ENCODE measurements at regions not wholly inside any gene's neighbourhood (a gene's known extent, or its start where the extent isn't known, plus 50 kb on each side); places are given as distances from the start of the nearest gene placed in this dataset.

GRCh38 chr9:8262625-8263622, 463.3 kb upstream of the DMAC1 start:
- no peak for DNase-seq

- DNase-seq = no peak
Observed at GRCh38 chr9:8261737-8262136, 462.2 kb upstream of the DMAC1 start.

- DNase-seq = no peak
Observed at GRCh38 chr9:8259028-8259427, 459.4 kb upstream of the DMAC1 start.

GRCh38 chr9:8256880-8257279, 457.3 kb upstream of the DMAC1 start:
- no peak for DNase-seq

- DNase-seq = no peak
Observed at GRCh38 chr9:8255850-8256249, 456.3 kb upstream of the DMAC1 start.

- DNase-seq = no peak
Observed at GRCh38 chr9:8254541-8254940, 455.0 kb upstream of the DMAC1 start.

- DNase-seq = no peak
Observed at GRCh38 chr9:8252445-8252844, 452.9 kb upstream of the DMAC1 start.

- no peak for DNase-seq
Observed at GRCh38 chr9:8251566-8251965, 452.0 kb upstream of the DMAC1 start.

GRCh38 chr9:8244505-8245092, 445.0 kb upstream of the DMAC1 start:
- DNase-seq = peak in 1 of 2 donors; percentile 1

GRCh38 chr9:8241201-8241600, 441.6 kb upstream of the DMAC1 start:
- DNase-seq = no peak

- DNase-seq = no peak
Observed at GRCh38 chr9:8237096-8237495, 437.5 kb upstream of the DMAC1 start.

GRCh38 chr9:8235489-8235888, 435.9 kb upstream of the DMAC1 start:
- DNase-seq = no peak

GRCh38 chr9:8234316-8234715, 434.7 kb upstream of the DMAC1 start:
- DNase-seq = no peak

- no peak for DNase-seq
Observed at GRCh38 chr9:8232726-8233125, 433.1 kb upstream of the DMAC1 start.

- no peak for DNase-seq
Observed at GRCh38 chr9:8229226-8229625, 429.6 kb upstream of the DMAC1 start.

- DNase-seq = no peak
Observed at GRCh38 chr9:8224381-8224801, 424.8 kb upstream of the DMAC1 start.

- DNase-seq = no peak
Observed at GRCh38 chr9:8223861-8224260, 424.3 kb upstream of the DMAC1 start.

GRCh38 chr9:8221462-8221861, 421.9 kb upstream of the DMAC1 start:
- DNase-seq = no peak

GRCh38 chr9:8208465-8208864, 408.9 kb upstream of the DMAC1 start:
- no peak for DNase-seq

- DNase-seq = no peak
Observed at GRCh38 chr9:8207596-8207995, 408.0 kb upstream of the DMAC1 start.

- no peak for DNase-seq
Observed at GRCh38 chr9:8206720-8207119, 407.1 kb upstream of the DMAC1 start.

- DNase-seq = no peak
Observed at GRCh38 chr9:8205576-8205975, 406.0 kb upstream of the DMAC1 start.

- DNase-seq = no peak
Observed at GRCh38 chr9:8189881-8190280, 390.3 kb upstream of the DMAC1 start.

GRCh38 chr9:8188723-8189407, 389.3 kb upstream of the DMAC1 start:
- DNase-seq = no peak
